VCaP (cell line): ENCODE measurements at regions not wholly inside any gene's neighbourhood (a gene's known extent, or its start where the extent isn't known, plus 50 kb on each side); places are given as distances from the start of the nearest gene placed in this dataset.

Experiments used
- H3K27ac ChIP-seq: fragments of 450-650 bp; 2 replicates; pipeline ENCODE4 v1.5.1; 2017
- TF ChIP-seq, protein P1 (sequence below): fragments of 450-650 bp; conservative IDR thresholded peaks from 2 replicates; pipeline ENCODE4 v1.5.1; 2017; ENCODE audit warnings: mild to moderate bottlenecking, moderate library complexity

DNA sequence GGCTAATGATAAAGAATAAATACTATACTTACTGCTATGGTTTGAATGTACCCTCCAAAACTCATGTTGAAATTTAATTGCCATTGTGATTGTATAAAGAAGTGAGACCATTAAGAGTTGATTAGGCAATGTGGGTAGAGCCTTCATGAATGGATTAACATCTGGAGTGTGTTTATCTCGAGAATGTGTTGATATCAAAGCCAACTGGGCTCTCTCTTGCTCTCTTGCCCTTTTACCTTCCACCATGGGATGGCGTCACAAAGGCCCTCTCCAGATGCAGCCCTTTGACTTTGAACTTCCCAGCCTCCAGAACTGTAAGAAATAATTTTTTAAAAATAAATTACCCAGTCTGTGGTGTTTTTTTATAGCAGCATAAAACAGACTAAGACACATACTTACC is 50.1 kb upstream of the GHITM start:
- TF ChIP-seq, protein P1, sequence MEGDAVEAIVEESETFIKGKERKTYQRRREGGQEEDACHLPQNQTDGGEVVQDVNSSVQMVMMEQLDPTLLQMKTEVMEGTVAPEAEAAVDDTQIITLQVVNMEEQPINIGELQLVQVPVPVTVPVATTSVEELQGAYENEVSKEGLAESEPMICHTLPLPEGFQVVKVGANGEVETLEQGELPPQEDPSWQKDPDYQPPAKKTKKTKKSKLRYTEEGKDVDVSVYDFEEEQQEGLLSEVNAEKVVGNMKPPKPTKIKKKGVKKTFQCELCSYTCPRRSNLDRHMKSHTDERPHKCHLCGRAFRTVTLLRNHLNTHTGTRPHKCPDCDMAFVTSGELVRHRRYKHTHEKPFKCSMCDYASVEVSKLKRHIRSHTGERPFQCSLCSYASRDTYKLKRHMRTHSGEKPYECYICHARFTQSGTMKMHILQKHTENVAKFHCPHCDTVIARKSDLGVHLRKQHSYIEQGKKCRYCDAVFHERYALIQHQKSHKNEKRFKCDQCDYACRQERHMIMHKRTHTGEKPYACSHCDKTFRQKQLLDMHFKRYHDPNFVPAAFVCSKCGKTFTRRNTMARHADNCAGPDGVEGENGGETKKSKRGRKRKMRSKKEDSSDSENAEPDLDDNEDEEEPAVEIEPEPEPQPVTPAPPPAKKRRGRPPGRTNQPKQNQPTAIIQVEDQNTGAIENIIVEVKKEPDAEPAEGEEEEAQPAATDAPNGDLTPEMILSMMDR, result no peak

More for the DNA sequence above, 50.1 kb upstream of the GHITM start:
- no peak overlapping the region for H3K27ac ChIP-seq
